Astrocyte (in vitro differentiated cells and primary cell): ENCODE measurements at regions not wholly inside any gene's neighbourhood (a gene's known extent, or its start where the extent isn't known, plus 50 kb on each side); places are given as distances from the start of the nearest gene placed in this dataset.

ENCODE experiments used
- DNase-seq: peaks from one replicate; pipeline ENCODE4 v3.0.0-alpha.2; 2010; ENCODE audit warnings: low read depth
- FAIRE-seq: peaks from 2 replicates; lab custom pipeline; 2011; peaks lifted over from hg19 to GRCh38; lab: Jason Lieb, UNC
- H2AFZ ChIP-seq: 2 replicates; pipeline ENCODE4 v1.6.0; 2012; ENCODE audit warnings: low read depth, low read length, inconsistent platforms
- H3K27ac ChIP-seq: 2 replicates; pipeline ENCODE4 v1.5.1; 2011; ENCODE audit warnings: low read depth, low read length, inconsistent platforms
- H3K27me3 ChIP-seq: 2 replicates; pipeline ENCODE4 v1.6.0; 2011; ENCODE audit warnings: low read length, inconsistent platforms; ENCODE audit not compliant: insufficient read depth
- H3K36me3 ChIP-seq: 2 replicates; pipeline ENCODE4 v1.5.1; 2011; ENCODE audit warnings: low read length, inconsistent platforms; ENCODE audit not compliant: insufficient read depth
- H3K4me1 ChIP-seq: 2 replicates; pipeline ENCODE4 v1.5.1; 2011; ENCODE audit warnings: low read length, inconsistent platforms; ENCODE audit not compliant: insufficient read depth
- H3K4me2 ChIP-seq: 2 replicates; pipeline ENCODE4 v1.6.0; 2012; ENCODE audit warnings: low read length, inconsistent platforms
- H3K4me3 ChIP-seq: 2 replicates; pipeline ENCODE4 v1.5.1; 2011; ENCODE audit warnings: low read depth, mild to moderate bottlenecking, low read length, inconsistent platforms; ENCODE audit not compliant: insufficient read depth
- H3K79me2 ChIP-seq: 2 replicates; pipeline ENCODE4 v1.6.0; 2012; ENCODE audit warnings: mild to moderate bottlenecking, low read length, inconsistent platforms; ENCODE audit not compliant: insufficient read depth
- H3K9ac ChIP-seq: 2 replicates; pipeline ENCODE4 v1.6.0; 2012; ENCODE audit warnings: mild to moderate bottlenecking, low read length, inconsistent platforms
- H3K9me3 ChIP-seq: 2 replicates; pipeline ENCODE4 v1.5.1; 2012; ENCODE audit warnings: low read depth, mild to moderate bottlenecking, low read length, inconsistent platforms; ENCODE audit not compliant: insufficient read depth
- H4K20me1 ChIP-seq: 2 replicates; pipeline ENCODE4 v1.6.0; 2012; ENCODE audit warnings: low read length, inconsistent platforms; ENCODE audit not compliant: insufficient read depth
- H3K27ac Mint-ChIP-seq: one replicate; pipeline ENCODE4 v1.8.0; 2021; ENCODE audit warnings: mild to moderate bottlenecking, mixed read lengths; ENCODE audit not compliant: unreplicated experiment
- H3K27me3 Mint-ChIP-seq: one replicate; pipeline ENCODE4 v1.8.0; 2021; ENCODE audit warnings: low read depth, mixed read lengths; ENCODE audit not compliant: unreplicated experiment
- H3K36me3 Mint-ChIP-seq: one replicate; pipeline ENCODE4 v1.8.0; 2021; ENCODE audit warnings: low read depth, mixed read lengths; ENCODE audit not compliant: unreplicated experiment
- H3K4me1 Mint-ChIP-seq: one replicate; pipeline ENCODE4 v1.8.0; 2021; ENCODE audit warnings: low read depth, mixed read lengths; ENCODE audit not compliant: unreplicated experiment
- H3K4me3 Mint-ChIP-seq: one replicate; pipeline ENCODE4 v1.8.0; 2021; ENCODE audit warnings: mild to moderate bottlenecking, moderate library complexity, mixed read lengths; ENCODE audit not compliant: unreplicated experiment
- H3K9me3 Mint-ChIP-seq: one replicate; pipeline ENCODE4 v1.8.0; 2021; ENCODE audit warnings: mild to moderate bottlenecking, mixed read lengths; ENCODE audit not compliant: unreplicated experiment
- CTCF ChIP-seq: IDR thresholded peaks from 2 replicates; pipeline ENCODE4 v1.5.1; 2011; ENCODE audit warnings: low read depth, mild to moderate bottlenecking, inconsistent platforms, low read length, moderate library complexity; ENCODE audit not compliant: insufficient read depth
- EZH2 ChIP-seq: IDR thresholded peaks from 2 replicates; pipeline ENCODE4 v1.6.1; 2012; ENCODE audit warnings: mild to moderate bottlenecking, low read length, inconsistent platforms; ENCODE audit not compliant: insufficient read depth

- no peak for FAIRE-seq
These were observed 68.0 kb upstream of the BOC start for GRCh38 chr3:113143353-113143752.

GRCh38 chr3:113147681-113148261 lies 63.6 kb upstream of the BOC start:
- TF ChIP-seq CTCF (no peak), EZH2 (no peak)

More at GRCh38 chr3:113143353-113143752, 68.0 kb upstream of the BOC start:
- H3K4me3 ChIP-seq, result no peak overlapping the region
- no peak for TF ChIP-seq EZH2
- no peak for TF ChIP-seq CTCF
- H3K4me3 Mint-ChIP-seq, result no peak overlapping the region
- H3K4me2 ChIP-seq, result no peak overlapping the region
- no peaks in the 10 kb centered on the region for H3K9me3 Mint-ChIP-seq
- H3K27ac ChIP-seq, result no peak overlapping the region
- no peak overlapping the region for H2AFZ ChIP-seq
- no peaks in the 10 kb centered on the region for H3K4me1 ChIP-seq
- no peak for DNase-seq
- H3K27ac Mint-ChIP-seq, result no peak overlapping the region
- H3K27me3 Mint-ChIP-seq, result peaks cover 3% of the 10 kb centered on the region
- peaks cover 7% of the 10 kb centered on the region for H3K27me3 ChIP-seq
- no peaks in the 10 kb centered on the region for H3K36me3 Mint-ChIP-seq
- no peaks in the 10 kb centered on the region for H4K20me1 ChIP-seq
- H3K9ac ChIP-seq, result no peak overlapping the region
- H3K79me2 ChIP-seq, result no peaks in the 10 kb centered on the region
- H3K9me3 ChIP-seq, result no peaks in the 10 kb centered on the region
- H3K36me3 ChIP-seq, result no peaks in the 10 kb centered on the region
- H3K4me1 Mint-ChIP-seq, result peaks cover 5% of the 10 kb centered on the region

GRCh38 chr3:113148284-113148683 lies 63.1 kb upstream of the BOC start:
- no peaks in the 10 kb centered on the region for H3K9me3 Mint-ChIP-seq
- H3K27me3 ChIP-seq, result peaks cover 7% of the 10 kb centered on the region
- H3K79me2 ChIP-seq, result no peaks in the 10 kb centered on the region
- H3K36me3 Mint-ChIP-seq, result no peaks in the 10 kb centered on the region
- TF ChIP-seq EZH2 (no peak), CTCF (no peak)
- no peak overlapping the region for H3K4me3 ChIP-seq
- H3K27ac Mint-ChIP-seq, result no peak overlapping the region
- no peaks in the 10 kb centered on the region for H3K9me3 ChIP-seq
- H3K4me1 ChIP-seq, result no peaks in the 10 kb centered on the region
- H4K20me1 ChIP-seq, result no peaks in the 10 kb centered on the region
- peaks cover 3% of the 10 kb centered on the region for H3K27me3 Mint-ChIP-seq
- no peak overlapping the region for H3K27ac ChIP-seq
- no peak overlapping the region for H2AFZ ChIP-seq
- H3K4me2 ChIP-seq, result no peak overlapping the region
- peaks cover 3% of the 10 kb centered on the region for H3K4me1 Mint-ChIP-seq
- H3K4me3 Mint-ChIP-seq, result no peak overlapping the region
- DNase-seq (no peak), FAIRE-seq (no peak)
- no peaks in the 10 kb centered on the region for H3K36me3 ChIP-seq
- no peak overlapping the region for H3K9ac ChIP-seq

More at GRCh38 chr3:113147681-113148261, 63.6 kb upstream of the BOC start:
- Mint-ChIP-seq H3K27me3 (peaks cover 3% of the 10 kb centered on the region), H3K4me3 (no peak overlapping the region), H3K4me1 (peaks cover 3% of the 10 kb centered on the region), H3K27ac (no peak overlapping the region), H3K9me3 (no peaks in the 10 kb centered on the region), H3K36me3 (no peaks in the 10 kb centered on the region)
- H3K9ac ChIP-seq, result no peak overlapping the region
- H3K4me3 ChIP-seq, result no peak overlapping the region
- H3K4me1 ChIP-seq, result no peaks in the 10 kb centered on the region
- H3K79me2 ChIP-seq, result no peaks in the 10 kb centered on the region
- H3K36me3 ChIP-seq, result no peaks in the 10 kb centered on the region
- no peak overlapping the region for H3K4me2 ChIP-seq
- H3K27ac ChIP-seq, result no peak overlapping the region
- H2AFZ ChIP-seq, result no peak overlapping the region
- peaks cover 7% of the 10 kb centered on the region for H3K27me3 ChIP-seq
- H3K9me3 ChIP-seq, result no peaks in the 10 kb centered on the region
- FAIRE-seq (no peak), DNase-seq (no peak)
- no peaks in the 10 kb centered on the region for H4K20me1 ChIP-seq
